COLO668 (cell line): ENCODE measurements at regions not wholly inside any gene's neighbourhood (a gene's known extent, or its start where the extent isn't known, plus 50 kb on each side); places are given as distances from the start of the nearest gene placed in this dataset.

Experiments
- DNase-seq: peaks from one replicate; lab custom pipeline; 2025; ENCODE audit not compliant: unreplicated experiment; lab: John Stamatoyannopoulos, UW

DNA sequence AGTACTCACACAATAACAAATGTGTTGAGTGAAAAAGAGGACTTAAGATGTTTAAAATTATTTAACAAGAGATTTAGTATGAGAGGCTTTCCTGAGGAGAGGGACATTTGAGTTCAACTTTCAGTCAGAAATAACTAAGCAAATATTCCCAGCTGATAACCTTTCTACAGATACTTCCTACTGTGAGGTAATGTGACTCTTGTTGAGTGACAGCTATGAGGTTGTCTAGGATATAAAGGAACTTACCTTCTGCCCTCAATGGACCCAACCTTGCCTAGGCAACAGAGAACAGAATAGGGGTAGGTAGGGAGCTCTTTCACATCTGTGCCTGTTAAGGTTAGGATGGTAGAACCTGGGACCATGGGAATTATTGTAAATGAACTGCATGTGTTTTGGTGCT, 54.7 kb downstream of the GLUD2 start:
- no peak for DNase-seq

DNA sequence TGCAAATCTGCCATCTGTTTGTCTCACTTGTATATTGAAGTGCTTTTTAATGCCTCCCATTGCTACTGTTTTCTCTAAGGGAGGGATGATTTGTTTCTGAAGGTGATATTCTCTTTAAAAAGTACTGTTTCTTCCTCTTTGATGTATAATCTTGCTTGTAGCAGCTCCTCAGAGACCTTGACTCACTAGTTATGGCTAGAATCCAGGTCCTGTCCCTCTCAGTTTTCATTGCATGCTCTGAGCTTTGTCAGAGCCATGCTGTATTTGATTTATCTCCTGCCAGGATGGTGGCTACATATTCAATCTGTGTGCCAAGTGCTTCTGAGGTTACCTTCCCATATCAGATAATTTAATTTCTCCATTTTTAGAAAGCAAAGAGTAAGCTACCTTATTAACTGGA, 56.0 kb downstream of the GLUD2 start:
- DNase-seq, result no peak

DNA sequence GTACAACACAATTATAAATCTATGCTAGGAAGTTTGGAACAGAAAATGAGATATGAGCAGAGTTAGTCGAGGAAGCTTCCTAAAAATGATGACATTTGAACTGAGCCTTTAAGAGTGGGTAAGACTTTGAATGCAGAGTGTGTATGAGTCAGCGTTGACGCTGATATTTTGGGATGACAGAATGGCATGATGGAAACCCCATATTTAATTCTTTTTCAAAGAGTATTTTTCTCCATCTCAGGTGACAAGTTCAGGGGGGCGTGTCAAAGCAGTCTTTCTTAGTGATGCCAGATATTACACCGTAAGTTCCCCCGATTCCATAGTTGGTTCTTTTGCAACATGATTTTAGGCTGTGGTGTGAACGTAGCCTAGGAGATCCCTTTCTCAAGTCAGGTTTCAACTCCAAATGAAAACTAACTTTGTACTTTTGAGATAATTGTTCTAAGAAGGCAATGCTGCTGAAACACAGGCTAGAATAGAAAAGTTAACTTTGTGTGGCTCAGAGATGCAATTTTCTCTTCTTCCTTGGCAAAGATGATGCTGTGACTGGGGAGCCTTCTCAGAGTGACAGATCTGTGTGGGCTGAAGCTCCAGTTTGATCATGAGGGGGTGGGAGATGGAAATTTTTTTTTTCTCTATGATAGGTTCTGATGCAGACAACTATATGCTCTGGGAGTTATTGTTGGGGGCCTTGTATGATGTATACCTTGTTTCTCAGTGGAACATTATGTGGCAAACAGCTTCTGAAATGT, 59.2 kb downstream of the GLUD2 start:
- no peak for DNase-seq

DNA sequence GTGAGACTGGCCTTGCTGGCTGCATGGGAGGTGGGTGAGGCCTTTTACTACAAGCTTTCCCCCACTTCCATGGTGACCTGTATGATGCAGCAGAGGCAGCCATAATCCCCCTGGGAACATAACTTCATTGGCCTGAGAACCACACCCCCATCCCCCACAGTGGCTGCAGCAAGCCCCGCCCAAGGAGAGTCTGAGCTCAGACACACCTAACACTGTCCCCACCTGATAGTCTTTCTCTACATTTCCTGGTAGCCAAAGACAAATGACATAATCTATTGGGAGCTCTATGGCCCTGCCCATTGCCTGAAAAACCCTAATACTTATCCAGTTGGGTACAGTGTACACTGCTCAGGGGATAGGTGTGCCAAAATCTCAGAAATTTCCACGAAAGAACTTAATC, 62.6 kb downstream of the GLUD2 start:
- no peak for DNase-seq

DNA sequence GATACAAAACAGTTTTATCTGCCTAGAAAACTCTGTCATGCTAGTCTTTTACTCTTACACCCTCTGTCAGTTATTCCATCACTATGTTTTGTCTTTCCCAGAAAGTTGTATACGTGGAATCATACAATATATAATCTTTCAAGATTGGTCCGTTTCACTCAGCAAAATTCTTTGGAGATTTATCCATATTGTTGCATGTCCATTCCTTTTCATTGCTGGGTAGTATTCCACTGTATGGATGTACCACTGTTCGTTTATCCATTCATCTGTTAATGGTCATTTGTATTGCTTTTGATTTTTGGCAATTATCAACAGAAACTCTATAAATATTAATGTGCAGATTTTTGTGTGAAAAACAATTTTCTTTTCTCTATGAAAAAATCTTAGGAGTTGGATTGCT, 63.1 kb downstream of the GLUD2 start:
- no peak for DNase-seq

DNA sequence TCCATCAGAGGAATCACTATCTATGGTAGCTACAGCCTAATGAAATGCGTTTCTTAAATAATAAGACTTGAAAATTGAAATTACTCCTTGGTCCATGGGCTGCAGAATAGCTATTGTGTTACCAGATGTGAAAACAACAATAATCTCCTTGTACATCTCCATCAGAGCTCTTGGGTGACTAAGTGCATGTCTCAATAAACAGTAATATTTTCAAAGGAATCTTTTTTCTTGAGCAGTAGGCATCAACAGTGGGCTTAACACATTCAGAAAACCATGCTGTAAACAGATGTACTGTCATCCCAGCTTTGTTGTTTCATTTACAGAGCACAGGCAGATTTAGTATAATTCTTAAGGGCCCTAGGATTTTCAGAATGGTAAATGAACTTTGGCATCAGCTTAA, 67.3 kb downstream of the GLUD2 start:
- no peak for DNase-seq

DNA sequence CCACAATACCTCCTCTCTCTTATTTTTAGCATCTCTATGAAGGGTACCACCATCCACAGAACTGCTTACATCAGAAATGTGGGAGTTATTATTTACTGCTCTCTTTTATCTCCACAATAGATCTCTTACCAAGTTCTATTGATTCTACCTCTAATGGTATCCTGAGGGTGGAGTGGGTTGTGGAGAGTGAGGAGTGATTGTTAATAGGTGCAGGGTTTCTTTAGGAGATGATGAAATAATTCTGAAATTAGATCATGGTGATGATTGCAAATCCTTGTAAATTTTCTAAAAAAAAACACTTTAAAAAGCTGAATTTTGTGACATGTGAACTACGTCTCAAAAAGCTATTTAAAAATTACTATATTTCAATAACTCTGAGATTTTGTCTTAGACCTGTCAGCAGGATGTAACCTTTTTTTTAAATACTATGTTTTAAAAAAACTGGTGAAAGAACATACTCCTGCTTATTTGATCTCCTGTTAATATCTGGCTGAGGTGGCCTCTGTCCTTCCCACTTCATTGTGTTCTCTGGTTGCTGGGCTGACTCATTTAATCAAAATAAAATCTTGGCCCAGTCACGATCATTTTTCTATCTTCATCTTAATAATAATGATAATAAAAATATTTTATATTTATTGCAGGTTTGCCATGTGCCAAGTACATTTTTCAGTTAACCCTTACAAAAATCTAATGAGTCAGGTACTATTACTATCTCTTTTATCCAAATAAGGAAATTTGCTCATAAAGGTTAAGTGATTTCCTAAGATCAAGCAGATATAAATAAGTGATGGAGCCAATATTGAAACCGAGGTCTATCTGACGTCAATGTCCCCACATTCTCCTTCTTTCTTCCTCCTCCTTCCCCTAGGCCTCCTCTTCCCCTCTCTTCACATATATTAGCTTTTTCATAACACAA, 73.5 kb downstream of the GLUD2 start:
- no peak for DNase-seq

DNA sequence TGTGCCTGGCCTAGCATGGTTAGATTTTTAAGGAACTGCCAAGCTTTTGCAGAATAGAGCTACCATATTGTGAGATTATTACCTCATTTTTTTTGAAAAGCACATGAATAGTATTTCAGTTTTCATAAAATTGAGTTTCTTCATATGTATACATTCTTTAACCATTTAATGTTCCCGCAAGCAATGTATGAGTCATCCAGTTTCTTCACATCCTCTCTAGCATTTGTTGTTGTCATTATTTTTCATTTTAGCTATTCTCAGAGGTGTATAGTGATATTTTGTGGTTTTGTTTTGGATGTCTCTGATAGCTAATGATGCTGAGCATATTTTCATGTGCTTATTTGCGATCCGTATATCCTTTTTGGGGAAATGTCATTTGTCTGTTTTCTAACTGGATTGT, 74.9 kb downstream of the GLUD2 start:
- DNase-seq, result no peak

DNA sequence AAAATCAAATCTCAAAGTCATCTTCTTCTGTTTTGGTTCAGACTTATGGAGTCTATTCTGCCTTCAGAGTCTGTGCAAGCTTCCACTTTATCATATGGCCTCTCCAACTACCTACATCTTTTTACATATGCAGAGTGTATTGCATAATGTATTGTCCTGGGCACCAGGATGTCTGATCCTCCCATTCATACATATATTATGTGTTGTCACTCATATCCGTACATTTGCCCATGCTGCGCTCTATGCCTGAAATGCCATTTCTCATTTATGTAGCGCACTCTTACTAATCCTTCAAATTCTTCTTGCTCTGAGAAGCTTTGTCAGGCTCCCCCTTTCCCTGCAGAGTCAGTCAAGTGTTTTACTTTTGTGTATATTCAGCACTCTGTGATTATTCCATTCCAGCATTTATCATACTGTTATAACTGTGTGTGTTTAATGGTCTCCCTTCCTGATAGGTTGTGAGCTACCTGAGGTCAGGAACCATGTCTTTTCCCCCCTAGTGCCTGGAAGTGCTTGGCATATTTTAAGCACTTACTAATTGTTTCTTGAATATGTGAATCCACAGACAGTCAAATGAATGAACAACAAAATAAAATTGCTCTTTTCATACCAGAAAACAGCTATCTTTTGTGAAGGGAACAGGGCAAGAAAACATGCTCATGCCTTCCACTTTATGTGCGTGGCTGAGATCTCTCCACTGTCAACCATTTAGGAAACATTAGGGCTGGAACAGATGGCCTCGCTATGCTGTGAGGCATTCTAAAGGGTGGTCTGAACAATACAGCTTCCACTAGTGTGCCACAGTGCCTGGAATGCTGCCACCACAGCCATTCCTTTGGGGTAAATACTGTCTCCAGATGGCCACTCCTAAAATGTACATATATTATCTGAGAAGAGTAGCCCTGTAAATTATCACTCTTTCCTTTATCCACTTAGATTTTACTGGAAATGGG, 81.8 kb downstream of the GLUD2 start:
- DNase-seq, result no peak

DNA sequence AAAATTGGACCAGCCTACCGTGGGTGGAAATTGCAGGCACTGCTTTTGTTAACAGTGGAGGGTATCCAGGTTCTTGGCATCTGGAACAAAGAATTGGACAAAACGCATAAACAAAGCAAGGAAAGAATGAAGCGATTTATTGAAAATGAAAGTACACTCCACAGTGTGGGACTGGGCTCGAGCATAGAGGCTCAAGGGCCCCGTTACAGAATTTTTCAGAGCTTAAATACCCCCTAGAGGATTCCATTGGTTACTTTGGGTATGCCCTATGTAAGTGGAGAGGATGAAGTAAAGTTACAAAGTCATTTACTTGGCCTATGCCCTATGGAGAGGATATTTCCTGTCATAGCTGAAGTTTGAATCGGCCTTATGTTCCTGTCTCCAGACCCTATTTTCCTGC, 85.3 kb downstream of the GLUD2 start:
- DNase-seq, result no peak

DNA sequence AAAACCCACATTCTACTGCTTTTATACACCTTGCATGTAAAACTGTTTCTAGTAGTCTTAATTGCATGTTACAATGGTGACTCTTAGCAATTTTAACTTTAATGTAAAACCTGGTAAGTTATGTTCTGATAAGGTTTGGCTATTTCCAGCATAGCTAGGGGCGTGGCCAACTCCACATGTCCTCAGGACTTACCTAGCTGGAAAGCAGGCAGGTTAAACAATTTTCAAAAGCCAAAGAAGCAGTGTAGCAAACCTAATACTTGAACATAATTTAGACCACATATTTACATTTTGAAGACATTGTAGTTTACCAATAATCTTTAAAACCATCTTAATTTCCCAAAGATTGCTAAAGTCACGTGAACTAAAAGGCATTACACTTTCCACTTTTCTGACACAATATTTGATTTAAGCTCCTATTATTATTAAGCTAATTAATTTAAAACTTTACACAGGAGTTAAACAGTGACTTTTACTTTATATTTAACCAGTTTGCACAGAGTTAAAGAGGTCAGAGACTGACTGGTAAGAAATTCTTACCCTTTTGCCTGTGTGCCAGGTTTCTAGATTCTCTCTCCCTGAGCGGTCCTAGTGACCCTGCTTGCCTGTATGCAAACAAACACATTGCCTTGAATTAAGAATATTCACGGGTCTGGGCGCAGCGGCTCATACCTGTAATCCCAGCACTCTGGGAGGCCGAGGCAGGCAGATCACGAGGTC, 88.2 kb downstream of the GLUD2 start:
- DNase-seq, result no peak

DNA sequence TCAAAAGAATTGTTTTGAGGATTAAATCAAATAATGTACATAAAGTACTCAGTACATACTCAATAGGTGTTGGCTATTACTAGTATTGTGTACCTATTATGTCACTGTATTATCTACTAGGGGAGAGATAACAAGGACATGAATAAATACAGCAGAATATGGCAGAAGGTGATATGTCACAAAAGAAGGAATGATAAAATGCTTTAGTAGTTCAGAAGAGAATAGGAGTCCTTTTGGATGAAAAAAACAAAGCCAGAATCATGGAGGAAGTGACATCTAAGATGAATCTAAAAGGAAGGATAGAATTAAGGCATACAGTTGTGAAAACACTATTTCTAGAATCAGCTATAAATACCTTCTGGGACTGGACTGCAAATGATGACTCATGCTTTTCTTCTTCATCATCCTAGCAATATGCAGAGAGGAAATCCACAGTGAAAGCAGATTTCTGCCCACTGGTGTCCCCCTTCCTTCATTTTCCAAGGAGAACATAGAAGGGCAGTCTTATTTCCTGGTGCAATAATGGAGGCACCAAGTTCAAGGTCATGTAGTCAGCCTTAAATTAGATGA, 98.7 kb downstream of the GLUD2 start:
- DNase-seq, result no peak

DNA sequence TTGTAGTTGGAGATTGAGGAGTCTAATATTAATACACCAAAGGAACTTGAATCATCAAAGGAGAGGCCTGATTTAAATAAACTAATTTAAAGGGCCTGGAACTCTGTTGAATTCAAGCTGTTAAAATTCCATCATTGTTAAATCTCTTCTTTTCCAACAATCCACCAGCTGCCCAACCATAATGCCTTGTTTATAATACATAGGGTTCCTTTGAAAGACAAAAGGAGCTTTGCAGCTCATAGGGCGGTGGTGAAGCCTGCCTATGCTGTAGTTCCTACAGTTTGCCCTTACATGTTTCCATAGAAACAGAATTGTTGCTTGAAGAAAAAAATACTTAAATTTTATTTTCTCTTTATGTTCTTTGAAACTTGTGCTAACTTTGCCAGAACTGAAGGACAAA, 102.8 kb downstream of the GLUD2 start:
- no peak for DNase-seq

DNA sequence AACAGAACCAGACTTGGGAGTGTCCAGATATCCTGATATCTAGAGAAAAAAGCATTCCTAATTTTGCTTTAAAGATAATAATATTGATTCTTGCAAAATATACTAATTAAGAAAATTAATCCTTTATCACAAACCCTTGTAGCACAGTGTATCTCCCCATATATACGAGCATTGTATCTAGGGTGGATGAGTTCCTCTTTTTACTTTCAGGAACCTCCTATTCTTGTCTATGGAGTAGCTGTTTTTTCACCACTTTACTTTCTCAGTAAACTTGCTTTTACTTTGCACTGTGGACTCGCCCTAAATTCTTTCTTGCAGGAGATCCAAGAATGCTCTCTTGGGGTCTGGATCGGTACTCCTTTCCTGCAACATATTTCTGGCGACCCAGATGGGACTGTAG, 103.9 kb downstream of the GLUD2 start:
- no peak for DNase-seq

DNA sequence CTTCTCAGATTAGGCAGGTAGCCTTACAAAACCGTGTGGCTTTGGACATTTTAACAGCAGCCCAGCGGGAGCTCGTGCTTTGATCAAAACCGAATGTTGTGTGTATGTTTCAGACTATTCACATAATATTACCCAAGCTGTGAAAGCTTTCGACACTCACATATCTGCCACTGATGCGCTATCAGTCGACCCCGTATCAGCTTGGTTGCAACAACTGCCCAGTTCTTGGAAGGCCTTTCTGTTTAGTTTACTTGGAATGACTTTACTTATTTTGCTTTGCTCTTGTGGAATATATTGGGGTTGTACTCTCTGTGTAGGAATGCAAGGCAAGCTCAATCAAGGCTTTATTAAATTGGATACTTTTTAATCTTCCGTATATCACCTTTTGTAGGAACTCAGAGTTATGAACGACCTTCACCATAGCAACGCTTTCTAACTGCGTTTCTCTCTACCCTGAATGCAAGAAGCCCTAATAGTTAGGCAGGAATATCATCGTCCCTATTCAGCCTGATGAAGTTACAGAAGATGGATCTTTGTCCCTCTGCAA, 107.5 kb downstream of the GLUD2 start:
- DNase-seq, result no peak

DNA sequence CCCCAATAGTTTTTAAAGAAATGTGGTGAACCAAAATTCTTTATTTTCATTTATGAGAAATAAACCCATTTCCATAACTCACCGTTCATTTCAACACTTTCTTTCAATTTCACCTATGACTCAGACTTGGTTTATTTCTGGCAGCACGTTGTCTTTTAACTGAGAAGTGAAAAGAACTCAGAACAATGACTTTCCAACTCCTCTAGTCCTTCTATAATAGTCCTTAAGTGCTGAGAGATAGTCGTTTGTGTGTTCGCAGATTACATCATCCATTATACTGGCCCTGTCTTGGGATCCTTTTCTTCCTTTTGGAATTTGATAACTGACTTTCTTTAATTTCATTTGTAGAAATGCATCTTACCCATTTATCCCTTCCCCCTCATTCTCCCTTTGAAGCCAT, 113.6 kb downstream of the GLUD2 start:
- DNase-seq, result no peak

DNA sequence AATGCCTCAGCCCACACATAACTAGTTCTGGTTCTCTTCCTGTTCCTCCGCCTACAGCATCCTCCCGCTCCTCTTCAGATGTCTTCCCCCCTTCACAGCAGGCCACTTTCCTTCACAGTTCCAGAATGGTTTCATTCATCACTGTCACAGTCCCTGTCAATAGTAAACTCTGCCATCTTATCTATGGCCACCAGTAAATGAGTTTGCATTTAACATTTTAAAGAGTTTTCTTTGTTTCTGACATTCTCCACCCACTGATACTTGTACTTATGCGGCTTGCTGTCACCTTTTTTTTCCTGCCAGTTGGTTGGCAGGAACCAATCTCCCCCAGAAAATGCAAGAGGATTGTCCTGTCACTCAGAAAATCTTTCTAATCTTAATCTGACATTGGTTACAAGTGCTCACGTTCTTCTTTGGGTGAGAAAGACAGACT, 114.1 kb downstream of the GLUD2 start:
- no peak for DNase-seq

DNA sequence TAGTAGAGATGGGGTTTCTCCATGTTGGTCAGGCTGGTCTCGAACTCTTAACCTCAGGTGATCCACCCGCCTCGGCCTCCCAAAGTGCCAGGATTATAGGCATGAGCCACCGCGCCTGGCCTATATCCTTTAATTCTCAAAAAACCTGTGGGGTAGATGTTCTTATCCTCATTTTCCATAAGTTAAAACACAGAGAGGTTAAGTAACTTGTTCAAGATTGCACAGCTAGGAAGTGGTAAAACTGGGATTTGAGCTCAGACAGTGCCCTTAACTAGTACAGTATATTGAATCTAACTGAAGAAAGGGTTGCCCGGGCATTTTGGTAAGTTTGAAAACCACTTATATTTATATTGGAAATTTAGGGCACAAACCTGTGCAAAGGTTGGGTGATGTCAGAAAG, 116.0 kb downstream of the GLUD2 start:
- no peak for DNase-seq

DNA sequence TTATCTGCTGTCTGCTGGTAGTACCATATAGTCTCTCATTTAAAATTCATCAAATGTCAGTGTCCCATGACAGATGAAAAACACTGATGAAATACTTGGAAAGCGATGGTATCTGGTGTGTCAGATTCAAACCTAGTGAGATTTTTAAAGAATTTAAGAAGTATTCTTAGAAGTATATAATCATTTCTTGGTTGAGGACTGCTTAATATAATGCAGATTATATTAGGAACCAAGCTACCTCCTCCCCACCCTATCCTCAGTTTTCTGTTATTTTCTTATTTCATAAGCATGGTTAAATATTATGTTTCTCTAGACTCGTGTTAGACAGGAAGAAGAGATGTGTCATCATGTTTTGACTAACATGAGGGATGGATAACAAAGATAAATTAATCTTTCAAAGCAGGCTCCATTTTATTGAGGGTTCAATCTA, 118.5 kb downstream of the GLUD2 start:
- no peak for DNase-seq
